Natural killer cell (primary cell): ENCODE measurements at regions not wholly inside any gene's neighbourhood (a gene's known extent, or its start where the extent isn't known, plus 50 kb on each side); places are given as distances from the start of the nearest gene placed in this dataset.

ENCODE experiments used
- ATAC-seq, 3 donors: fragments of 150-1000 bp in 2 of 3; fragments of 200-7000 bp in 1 of 3; cut with Tn5 transposase; 1 replicate in 1 of 3; 2 replicates in 2 of 3; pipeline ENCODE4 v1.10.0; 2021; ENCODE audit warnings: mild to moderate bottlenecking in 2 of 3, moderate library complexity in 2 of 3
- DNase-seq, 2 donors: peaks; one replicate each; pipeline versions ENCODE4 v3.0.0 to v3.0.0-alpha.2; 2013 to 2021; ENCODE audit warnings: mixed read lengths in 1 of 2
- H3K27ac ChIP-seq: one replicate; pipeline ENCODE4 v1.5.1; 2013; ENCODE audit warnings: mild to moderate bottlenecking, low read length
- H3K27me3 ChIP-seq: one replicate; pipeline ENCODE4 v1.6.1; 2013; ENCODE audit warnings: low read length; ENCODE audit not compliant: control insufficient read depth, insufficient read depth
- H3K36me3 ChIP-seq: one replicate; pipeline ENCODE4 v1.6.1; 2013; ENCODE audit warnings: low read length; ENCODE audit not compliant: control insufficient read depth, insufficient read depth
- H3K4me1 ChIP-seq: one replicate; pipeline ENCODE4 v1.6.1; 2013; ENCODE audit warnings: low read length; ENCODE audit not compliant: control insufficient read depth, insufficient read depth
- H3K4me3 ChIP-seq: one replicate; pipeline ENCODE4 v1.5.1; 2013; ENCODE audit warnings: low read length
- H3K9me3 ChIP-seq: one replicate; pipeline ENCODE4 v1.6.1; 2013; ENCODE audit warnings: low read length; ENCODE audit not compliant: control insufficient read depth, insufficient read depth
- H3K27ac Mint-ChIP-seq, 2 donors: one replicate each; pipeline ENCODE4 v1.8.0; 2022; ENCODE audit warnings: mild to moderate bottlenecking in 2 of 2, mixed read lengths in 2 of 2, moderate library complexity in 1 of 2
- H3K27me3 Mint-ChIP-seq, 2 donors: one replicate each; pipeline ENCODE4 v1.8.0; 2022; ENCODE audit warnings: low read depth in 2 of 2, mixed read lengths in 2 of 2
- H3K36me3 Mint-ChIP-seq: one replicate; pipeline ENCODE4 v1.8.0; 2022; ENCODE audit warnings: mixed read lengths
- H3K4me1 Mint-ChIP-seq, 2 donors: one replicate each; pipeline ENCODE4 v1.8.0; 2022; ENCODE audit warnings: mixed read lengths in 2 of 2
- H3K4me3 Mint-ChIP-seq: one replicate; pipeline ENCODE4 v1.8.0; 2022; ENCODE audit warnings: mild to moderate bottlenecking, moderate library complexity, mixed read lengths
- H3K9me3 Mint-ChIP-seq, 2 donors: one replicate each; pipeline ENCODE4 v1.8.0; 2022; ENCODE audit warnings: mixed read lengths in 2 of 2
- WGBS: methylation state at CpG from one replicate; pipeline ENCODE4 v1.1.7; 2013; ENCODE audit warnings: missing lambda C conversion rate; ENCODE audit not compliant: insufficient coverage; 5-methylcytosine and 5-hydroxymethylcytosine counted together
- intact Hi-C: fragments of 100-400 bp; cut with micrococcal nuclease; formaldehyde crosslinking; loops from one replicate; pipeline ENCODE4 v1.14.2; 2022
- TF ChIP-seq, protein P1 (sequence below): fragments of 200-600 bp; IDR thresholded peaks from one replicate; pipeline ENCODE4 v1.8.0; 2022; ENCODE audit warnings: antibody characterized with exemption

DNA sequence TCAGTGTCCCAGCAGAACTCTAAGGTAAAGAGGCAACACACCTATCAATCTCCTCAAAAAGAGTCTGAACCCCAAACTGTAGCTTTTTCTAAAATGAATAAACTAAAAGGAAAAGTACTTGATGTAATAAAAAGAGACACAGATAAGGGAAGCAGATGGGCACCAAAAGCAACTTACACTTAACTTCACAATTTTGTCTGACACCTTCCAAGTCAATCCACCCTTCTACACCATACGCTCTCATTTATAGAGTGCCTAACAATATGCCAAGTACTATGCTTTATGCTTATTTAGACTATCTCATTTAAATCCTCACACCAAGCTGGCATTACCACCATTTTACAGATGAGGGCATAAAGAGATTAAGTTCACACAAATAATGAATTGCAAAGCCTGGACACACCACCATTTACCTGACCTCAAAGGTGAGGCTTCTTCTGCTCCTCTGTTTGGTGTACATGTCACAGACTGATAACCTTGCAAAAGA is 90.6 kb upstream of the DST start:
- 100% methylated on average over 1 of the region's 1 CpG for WGBS
- no peaks in the 10 kb centered on the region for H3K4me1 ChIP-seq
- no peak overlapping the region for H3K4me3 Mint-ChIP-seq
- intact Hi-C loops, result no loop called here
- H3K4me1 Mint-ChIP-seq, result no peaks in the 10 kb centered on the region
- no peak overlapping the region for H3K27ac ChIP-seq
- H3K4me3 ChIP-seq, result no peak overlapping the region
- no peak overlapping the region for H3K27ac Mint-ChIP-seq
- ATAC-seq (no peak), DNase-seq (no peak)
- H3K27me3 Mint-ChIP-seq, result no peaks in the 10 kb centered on the region
- TF ChIP-seq, protein P1, sequence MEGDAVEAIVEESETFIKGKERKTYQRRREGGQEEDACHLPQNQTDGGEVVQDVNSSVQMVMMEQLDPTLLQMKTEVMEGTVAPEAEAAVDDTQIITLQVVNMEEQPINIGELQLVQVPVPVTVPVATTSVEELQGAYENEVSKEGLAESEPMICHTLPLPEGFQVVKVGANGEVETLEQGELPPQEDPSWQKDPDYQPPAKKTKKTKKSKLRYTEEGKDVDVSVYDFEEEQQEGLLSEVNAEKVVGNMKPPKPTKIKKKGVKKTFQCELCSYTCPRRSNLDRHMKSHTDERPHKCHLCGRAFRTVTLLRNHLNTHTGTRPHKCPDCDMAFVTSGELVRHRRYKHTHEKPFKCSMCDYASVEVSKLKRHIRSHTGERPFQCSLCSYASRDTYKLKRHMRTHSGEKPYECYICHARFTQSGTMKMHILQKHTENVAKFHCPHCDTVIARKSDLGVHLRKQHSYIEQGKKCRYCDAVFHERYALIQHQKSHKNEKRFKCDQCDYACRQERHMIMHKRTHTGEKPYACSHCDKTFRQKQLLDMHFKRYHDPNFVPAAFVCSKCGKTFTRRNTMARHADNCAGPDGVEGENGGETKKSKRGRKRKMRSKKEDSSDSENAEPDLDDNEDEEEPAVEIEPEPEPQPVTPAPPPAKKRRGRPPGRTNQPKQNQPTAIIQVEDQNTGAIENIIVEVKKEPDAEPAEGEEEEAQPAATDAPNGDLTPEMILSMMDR, result no peak
- no peaks in the 10 kb centered on the region for H3K36me3 ChIP-seq
- no peaks in the 10 kb centered on the region for H3K36me3 Mint-ChIP-seq
- no peaks in the 10 kb centered on the region for H3K9me3 ChIP-seq
- H3K9me3 Mint-ChIP-seq, result peaks cover 0 to 2% of the 10 kb centered on the region in 2 donors
- H3K27me3 ChIP-seq, result no peaks in the 10 kb centered on the region

DNA sequence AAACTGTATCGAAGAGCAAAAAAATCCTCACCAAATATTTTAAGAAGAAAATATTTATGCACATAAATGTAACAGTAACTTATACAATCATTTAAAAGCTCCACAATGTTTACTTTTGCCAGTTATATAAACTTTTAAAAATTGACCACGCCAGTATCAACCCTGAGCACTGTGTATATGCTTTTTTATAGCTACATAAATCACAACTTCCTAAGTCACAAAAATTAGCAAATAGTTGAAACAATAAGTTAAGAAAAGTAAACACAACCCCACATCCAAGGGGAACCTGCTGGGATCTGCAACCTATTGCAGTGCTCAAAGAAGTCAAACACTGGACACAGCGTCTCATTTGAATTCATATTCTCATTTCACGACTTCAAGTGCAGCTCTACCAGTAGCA is 89.8 kb upstream of the DST start:
- WGBS, result 91% methylated on average over 3 of the region's 4 CpGs
- H3K4me1 ChIP-seq, result no peaks in the 10 kb centered on the region
- DNase-seq, result no peak
- TF ChIP-seq, protein P1, result no peak
- Mint-ChIP-seq H3K36me3 (no peaks in the 10 kb centered on the region), H3K4me3 (no peak overlapping the region), H3K27ac (no peak overlapping the region), H3K4me1 (no peaks in the 10 kb centered on the region), H3K27me3 (no peaks in the 10 kb centered on the region), H3K9me3 (peaks cover 0 to 2% of the 10 kb centered on the region in 2 donors)
- ATAC-seq, result no peak
- intact Hi-C loops, result no loop called here
- no peaks in the 10 kb centered on the region for H3K36me3 ChIP-seq
- no peak overlapping the region for H3K27ac ChIP-seq
- no peaks in the 10 kb centered on the region for H3K9me3 ChIP-seq
- no peak overlapping the region for H3K4me3 ChIP-seq
- H3K27me3 ChIP-seq, result no peaks in the 10 kb centered on the region

DNA sequence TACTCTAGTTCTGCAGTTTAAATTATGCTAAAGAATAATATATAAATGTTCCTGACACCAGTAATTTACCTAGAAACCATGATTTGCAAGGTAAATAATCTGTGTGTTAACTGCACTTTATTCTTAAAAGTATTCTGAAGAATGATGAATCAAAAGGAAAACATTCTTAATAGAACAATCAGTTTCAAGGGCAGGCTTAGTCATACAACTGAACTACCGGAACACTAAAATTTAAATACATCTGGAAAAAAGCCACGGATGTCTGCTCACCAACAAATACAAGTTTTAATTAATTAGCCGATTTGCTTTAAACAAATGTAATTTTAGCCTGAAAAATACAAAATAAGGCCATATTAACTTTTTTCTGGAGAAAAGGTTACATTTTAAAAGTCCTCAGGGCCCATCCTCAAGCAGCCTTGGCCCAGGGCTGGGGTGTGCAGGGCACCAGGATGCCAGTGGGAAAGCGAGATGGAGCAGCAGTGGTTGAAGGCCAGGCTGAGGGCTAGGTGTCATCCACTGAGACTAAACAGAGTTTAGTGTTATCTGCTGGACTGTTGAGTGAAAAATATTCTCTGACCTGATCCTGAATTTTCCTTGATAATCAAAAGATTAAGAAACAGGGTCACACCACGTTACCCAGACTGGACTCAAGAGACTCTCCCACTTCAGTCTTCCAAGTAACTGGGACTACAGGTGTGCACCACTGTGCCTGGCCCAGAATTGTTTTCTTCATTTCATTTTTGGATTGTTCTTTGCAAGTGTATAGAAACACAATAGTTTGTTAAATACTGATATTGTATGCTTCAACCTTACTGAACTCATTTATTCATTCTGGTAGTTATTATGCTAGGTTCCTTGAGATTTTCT is 88.2 kb upstream of the DST start:
- 89% methylated on average over 5 of the region's 5 CpGs for WGBS
- ATAC-seq, result no peak
- H3K27me3 Mint-ChIP-seq, result no peaks in the 10 kb centered on the region
- peaks cover 0 to 2% of the 10 kb centered on the region in 2 donors for H3K9me3 Mint-ChIP-seq
- no peak overlapping the region for H3K4me3 Mint-ChIP-seq
- H3K36me3 Mint-ChIP-seq, result no peaks in the 10 kb centered on the region
- no peaks in the 10 kb centered on the region for H3K9me3 ChIP-seq
- H3K27ac Mint-ChIP-seq, result no peak overlapping the region
- H3K4me1 Mint-ChIP-seq, result no peaks in the 10 kb centered on the region
- intact Hi-C loops, result no loop called here
- H3K36me3 ChIP-seq, result no peaks in the 10 kb centered on the region
- no peaks in the 10 kb centered on the region for H3K27me3 ChIP-seq
- TF ChIP-seq, protein P1, result no peak
- H3K4me1 ChIP-seq, result no peaks in the 10 kb centered on the region
- H3K4me3 ChIP-seq, result no peak overlapping the region
- no peak for DNase-seq
- no peak overlapping the region for H3K27ac ChIP-seq
